CD4-positive, alpha-beta T cell treated with Interleukin-2 at 100 ng/mL for 4 hours (primary cell): ENCODE measurements at regions not wholly inside any gene's neighbourhood (a gene's known extent, or its start where the extent isn't known, plus 50 kb on each side); places are given as distances from the start of the nearest gene placed in this dataset.

Experiments
- DNase-seq: peaks from one replicate; pipeline ENCODE4 v3.0.0-alpha.2; 2020; ENCODE audit warnings: low spot score

DNA sequence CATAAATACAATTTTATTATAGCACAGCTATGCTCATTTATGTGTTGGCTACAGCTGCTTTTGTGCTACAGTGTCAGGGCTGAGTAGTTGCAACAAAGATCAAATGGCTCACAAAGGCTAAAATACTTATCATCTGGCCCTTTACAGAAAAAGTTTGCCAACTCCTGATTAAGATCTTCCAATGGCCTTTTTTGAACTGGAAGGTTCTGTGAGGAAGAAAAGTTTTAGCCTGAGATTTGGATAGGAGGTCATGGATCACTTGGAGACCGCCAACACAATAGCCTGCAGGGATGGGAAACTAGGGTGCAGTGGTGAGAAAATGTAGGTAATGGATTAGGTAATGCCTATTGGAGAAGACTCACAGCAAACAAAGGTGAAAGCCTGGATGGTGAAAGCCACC lies 169.8 kb downstream of the NOC3L start:
- DNase-seq = no peak

- no peak for DNase-seq
These were observed 169.2 kb downstream of the NOC3L start for GRCh38 chr10:94193466-94193924.

- no peak for DNase-seq
These were observed 168.5 kb downstream of the NOC3L start for GRCh38 chr10:94194256-94194655.

DNA sequence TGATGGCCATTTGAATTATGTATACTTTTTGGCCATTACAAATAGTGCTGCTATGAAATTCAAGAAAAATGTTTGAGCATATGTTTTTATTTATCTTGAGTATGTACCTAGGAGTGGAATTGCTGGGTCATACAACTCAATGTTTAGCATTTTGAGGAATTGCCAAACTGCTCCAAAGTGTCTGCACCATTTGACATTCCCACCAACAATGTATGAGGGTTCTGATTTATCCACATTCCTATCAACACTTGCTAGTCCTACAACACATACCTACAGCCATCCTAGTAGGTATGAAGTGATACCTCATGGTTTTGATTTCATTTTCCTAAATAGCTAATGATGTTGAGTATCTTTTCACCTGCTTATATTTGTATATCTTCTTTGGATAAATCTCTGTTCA lies 165.5 kb downstream of the NOC3L start:
- DNase-seq = no peak

GRCh38 chr10:94198324-94198723 lies 164.4 kb downstream of the NOC3L start:
- no peak for DNase-seq

DNA sequence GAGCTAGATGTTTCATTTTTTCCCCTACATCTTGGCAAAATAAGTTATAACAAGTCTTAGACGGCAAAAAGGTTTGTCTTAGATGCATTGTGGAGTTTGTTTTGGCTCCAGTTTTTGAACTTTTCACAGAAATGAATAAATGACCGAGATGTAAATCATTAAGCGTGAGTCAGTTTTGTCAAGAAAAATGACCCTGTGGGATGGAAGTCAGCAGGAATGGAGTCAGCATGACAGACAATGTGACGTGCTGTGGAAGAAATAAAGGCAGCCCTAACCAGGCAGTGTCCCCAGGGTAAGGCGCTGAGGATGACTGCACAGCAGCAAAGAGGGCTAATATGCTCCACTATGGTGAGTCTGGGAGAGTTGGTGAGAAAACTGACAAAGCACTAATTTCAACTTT lies 163.2 kb downstream of the NOC3L start:
- no peak for DNase-seq

- DNase-seq = no peak
These were observed 162.4 kb downstream of the NOC3L start for GRCh38 chr10:94200146-94200837.

DNA sequence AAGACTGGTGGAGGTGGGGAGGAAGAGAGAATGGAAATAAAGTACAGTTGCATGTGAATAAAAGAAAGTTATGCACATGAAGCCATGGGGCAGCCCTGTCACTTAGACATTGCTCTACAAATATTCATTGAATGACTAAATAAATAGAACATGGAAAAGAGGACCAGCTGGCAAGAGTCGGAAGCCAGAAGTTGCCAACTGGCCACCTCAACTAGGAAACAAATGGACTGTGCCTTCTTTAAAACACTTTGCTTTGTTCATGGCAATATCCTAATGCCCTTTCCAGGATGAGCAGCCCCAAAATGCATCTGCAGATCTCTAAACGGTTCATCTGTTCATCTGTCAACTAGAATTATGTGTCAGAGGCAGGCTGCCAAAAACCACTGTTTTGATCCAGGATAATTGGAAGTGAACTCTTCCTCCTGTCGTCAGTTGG lies 157.3 kb downstream of the NOC3L start:
- DNase-seq = no peak

DNA sequence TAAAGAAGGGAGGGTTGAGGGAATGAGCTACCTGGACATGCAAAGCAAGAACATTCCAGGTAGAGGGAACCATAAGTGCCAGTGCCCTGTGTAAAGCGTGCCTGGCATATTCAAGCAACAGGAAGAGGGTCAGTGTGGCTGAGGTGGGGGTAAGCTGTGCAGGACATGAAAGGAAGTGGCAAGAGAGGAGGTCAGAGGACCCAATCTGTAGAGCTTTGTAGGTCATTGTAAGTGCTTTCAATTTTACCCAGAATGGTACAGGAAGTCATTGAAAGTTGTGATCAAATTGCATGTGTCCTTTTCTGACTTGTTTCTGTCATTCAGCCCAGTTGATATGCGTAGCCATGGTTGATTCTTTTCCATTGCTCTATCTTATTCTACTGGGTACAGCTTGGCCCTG lies 156.6 kb downstream of the NOC3L start:
- DNase-seq = no peak

DNA sequence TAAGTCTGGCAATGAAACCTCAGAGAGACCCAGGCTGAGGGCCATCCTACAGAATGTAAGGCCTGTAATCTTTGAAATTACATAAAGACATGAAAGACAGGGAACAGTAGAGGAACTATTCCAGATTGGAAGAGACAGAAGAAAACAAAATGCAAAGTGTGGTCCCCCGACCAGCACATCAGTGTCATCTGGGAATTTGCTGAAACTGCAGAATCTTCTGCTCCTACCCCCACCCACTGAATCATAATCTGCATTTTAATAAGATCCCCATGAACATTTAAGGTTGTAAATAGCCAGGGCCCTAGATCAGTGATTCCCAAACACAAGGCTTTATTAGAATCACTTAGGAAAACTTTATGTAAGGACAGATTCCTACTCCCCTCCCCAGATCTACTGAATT lies 154.4 kb downstream of the NOC3L start:
- no peak for DNase-seq

DNA sequence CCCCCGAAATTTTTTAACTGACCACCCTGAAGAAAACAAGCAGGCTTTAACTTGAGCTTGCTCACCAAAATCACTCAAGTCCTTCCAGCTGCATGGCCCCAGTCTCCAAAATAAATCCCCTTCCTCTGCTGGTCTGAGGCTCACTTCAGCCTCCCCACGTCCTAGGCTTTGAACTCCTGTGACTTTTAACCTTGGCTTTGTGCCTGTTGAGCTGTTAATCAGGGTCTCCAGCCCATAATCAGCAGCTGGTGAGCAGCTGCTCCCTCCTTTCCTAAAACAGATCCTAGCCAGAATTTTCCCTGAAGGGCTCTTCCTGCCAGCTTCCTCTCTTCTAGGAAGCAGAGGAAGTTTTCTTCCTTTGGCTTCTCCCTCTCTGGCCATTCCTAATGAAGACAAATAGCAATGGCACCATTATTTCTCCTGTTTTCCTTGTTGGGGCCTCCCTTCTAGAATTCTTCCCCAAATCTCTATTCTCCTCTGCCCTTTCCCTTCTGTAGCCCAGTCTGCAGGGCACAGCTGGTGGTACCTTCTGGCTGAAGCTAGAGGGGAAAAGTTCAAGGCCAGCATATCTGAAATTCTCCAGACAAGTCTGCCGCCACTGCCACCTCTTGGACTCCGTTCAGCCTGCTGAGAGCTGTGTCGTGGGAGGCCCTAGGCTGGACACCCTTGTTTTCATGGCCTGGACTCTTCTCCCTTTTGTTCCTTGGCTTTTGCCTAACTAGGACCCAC lies 152.1 kb downstream of the NOC3L start:
- DNase-seq = no peak

- no peak for DNase-seq
These were observed 151.6 kb downstream of the NOC3L start for GRCh38 chr10:94211169-94211510.

DNA sequence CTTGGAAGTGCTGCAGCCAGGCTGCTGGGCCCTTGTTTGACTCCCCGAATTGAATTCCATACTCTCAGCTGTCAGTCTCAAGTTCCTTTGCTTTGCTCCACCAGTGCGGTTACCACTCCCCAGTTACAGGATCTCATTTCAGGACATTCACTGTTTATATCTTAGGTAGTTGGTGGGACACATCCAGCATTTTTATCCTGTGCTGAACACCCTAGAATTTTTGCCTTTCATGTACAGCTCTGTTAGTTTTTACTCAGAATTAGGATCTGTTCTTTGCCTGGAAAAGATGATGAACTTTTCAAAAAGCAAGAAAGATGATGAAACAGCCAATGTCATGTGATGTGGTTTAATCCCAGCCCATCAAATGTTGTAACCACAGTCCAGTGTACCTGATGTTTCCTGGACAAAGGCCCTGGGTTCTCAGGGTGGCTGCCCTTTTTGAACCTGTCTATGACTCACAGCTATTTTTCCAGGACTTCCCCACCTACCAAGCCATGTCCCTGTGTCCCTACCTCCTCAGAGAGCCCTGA lies 149.7 kb downstream of the NOC3L start:
- no peak for DNase-seq

- no peak for DNase-seq
These were observed 148.8 kb downstream of the NOC3L start for GRCh38 chr10:94213980-94214379.

GRCh38 chr10:94214481-94214893 lies 148.3 kb downstream of the NOC3L start:
- no peak for DNase-seq

GRCh38 chr10:94216201-94216600 lies 146.5 kb downstream of the NOC3L start:
- DNase-seq = no peak

DNA sequence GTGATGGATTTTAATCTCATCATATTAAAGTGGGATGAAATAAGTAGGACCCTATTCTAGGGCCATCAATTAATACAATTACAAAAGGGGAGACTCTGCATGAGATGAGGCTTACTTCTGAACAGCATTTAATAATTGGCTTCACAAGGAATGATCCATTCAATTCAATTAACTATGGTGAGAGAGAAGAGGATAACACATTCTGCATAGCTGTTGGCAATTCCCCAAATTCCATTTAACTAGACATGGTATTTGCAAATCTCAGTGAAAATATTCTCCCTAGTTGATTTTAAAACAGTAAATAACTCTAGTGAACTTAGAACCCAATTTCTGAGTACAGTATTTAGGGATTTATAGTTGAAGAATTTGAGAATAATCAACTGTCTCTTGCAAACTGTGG lies 145.3 kb downstream of the NOC3L start:
- no peak for DNase-seq

DNA sequence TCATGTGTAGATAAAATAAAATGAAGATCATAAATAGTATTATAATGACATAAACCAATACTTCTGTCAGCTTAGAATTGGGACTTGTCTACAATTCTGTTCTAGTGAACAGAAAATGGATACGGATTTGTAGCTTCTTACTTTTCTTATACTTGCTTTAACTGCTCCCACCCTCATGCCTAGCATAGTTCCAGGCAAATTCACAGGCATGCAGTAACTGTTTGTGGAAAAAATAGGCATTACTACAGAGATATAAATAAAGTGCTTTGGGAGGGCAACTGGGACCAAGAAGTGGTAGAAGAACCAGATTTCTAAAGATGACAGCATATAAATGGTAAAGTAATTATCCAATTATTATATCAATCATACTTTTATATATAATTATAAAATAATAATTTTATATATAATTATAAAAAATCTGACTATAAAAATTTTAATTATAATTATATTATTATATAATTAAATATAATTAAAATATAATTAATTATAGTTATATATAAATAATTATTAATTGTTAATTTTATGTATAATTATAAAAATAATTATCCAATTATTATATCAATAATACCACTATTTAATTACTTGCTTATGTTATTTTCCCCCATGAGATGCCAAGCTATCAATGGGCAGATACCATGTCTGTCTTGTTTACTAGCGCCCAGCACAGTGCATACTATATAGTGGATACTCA lies 144.1 kb downstream of the NOC3L start:
- DNase-seq = no peak

GRCh38 chr10:94219829-94220228 lies 142.9 kb downstream of the NOC3L start:
- DNase-seq = no peak

DNA sequence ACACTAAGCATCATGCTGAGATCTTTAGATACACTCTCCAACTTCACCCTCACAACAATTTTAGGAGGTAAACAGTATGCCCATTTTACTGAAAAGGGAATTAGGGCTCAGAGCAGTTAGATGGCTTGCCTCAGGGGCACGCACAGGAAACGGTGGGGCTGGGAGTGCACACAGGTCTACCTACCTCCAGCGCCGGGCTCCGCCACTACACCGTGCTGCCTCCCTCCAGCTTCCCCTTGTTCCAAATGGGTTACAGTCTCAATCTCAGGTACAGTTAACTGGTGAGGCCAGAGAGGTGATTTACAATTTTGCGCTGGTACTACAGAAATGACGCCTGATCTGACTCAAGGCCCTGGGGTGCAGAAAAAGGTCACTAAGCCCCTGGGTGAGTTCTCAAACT lies 142.0 kb downstream of the NOC3L start:
- DNase-seq = no peak

GRCh38 chr10:94223702-94224370 lies 138.9 kb downstream of the NOC3L start:
- no peak for DNase-seq

DNA sequence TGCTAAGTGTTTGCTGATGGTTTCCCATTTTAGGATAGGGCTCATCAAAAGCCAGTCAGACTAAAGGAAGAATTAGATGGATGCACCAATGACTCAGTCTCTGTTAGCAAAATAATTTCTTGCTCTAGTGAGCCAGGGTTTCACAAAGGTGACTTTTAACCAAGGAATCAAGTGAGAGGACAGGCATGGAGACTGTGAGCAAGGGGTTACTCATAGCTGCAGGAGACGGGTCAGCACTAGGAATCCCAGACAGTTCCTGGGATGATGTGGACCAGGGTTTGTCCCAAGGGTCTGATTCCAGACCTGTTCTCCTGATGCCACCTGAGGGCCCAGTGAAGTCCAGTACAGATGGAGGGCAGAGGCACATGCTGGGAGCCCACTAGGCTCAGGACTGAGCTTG lies 138.1 kb downstream of the NOC3L start:
- no peak for DNase-seq
